GM23248 (cell line): ENCODE measurements at regions not wholly inside any gene's neighbourhood (a gene's known extent, or its start where the extent isn't known, plus 50 kb on each side); places are given as distances from the start of the nearest gene placed in this dataset.
A peak's percentile ranks its signal among the peaks of the same experiment; 100 is the strongest.

Experiments used
- DNase-seq: peaks from one replicate; pipeline ENCODE4 v3.0.0-alpha.2; 2015
- H2AFZ ChIP-seq: fragments of 200-600 bp; sonication (generic); 2 replicates; pipeline ENCODE4 v1.6.1; 2016; ENCODE audit warnings: antibody characterized with exemption
- H3F3A ChIP-seq: fragments of 200-600 bp; sonication (generic); 2 replicates; pipeline ENCODE4 v1.6.1; 2016; ENCODE audit warnings: mild to moderate bottlenecking, antibody characterized with exemption, mixed run types; ENCODE audit not compliant: insufficient read depth
- H3K27ac ChIP-seq: fragments of 200-600 bp; sonication (generic); 2 replicates; pipeline ENCODE4 v1.5.1; 2016; ENCODE audit warnings: mild to moderate bottlenecking
- H3K27me3 ChIP-seq: fragments of 200-600 bp; sonication (generic); replicated peaks from 2 replicates; pipeline ENCODE4 v1.6.1; 2016; ENCODE audit warnings: mild to moderate bottlenecking; ENCODE audit not compliant: insufficient read depth
- H3K36me3 ChIP-seq: fragments of 200-600 bp; sonication (generic); 2 replicates; pipeline ENCODE4 v1.6.1; 2016; ENCODE audit warnings: low read depth, mild to moderate bottlenecking
- H3K4me1 ChIP-seq: fragments of 200-600 bp; sonication (generic); 2 replicates; pipeline ENCODE4 v1.6.1; 2016; ENCODE audit warnings: mild to moderate bottlenecking; ENCODE audit not compliant: insufficient read depth
- H3K4me2 ChIP-seq: fragments of 200-600 bp; sonication (generic); one replicate; pipeline ENCODE4 v1.6.1; 2016; ENCODE audit warnings: mild to moderate bottlenecking; ENCODE audit not compliant: unreplicated experiment
- H3K4me3 ChIP-seq: fragments of 200-600 bp; sonication (generic); 2 replicates; pipeline ENCODE4 v1.5.1; 2016; ENCODE audit warnings: mild to moderate bottlenecking
- H3K79me2 ChIP-seq: fragments of 200-600 bp; sonication (generic); 2 replicates; pipeline ENCODE4 v1.6.1; 2016; ENCODE audit warnings: mild to moderate bottlenecking; ENCODE audit not compliant: insufficient read depth
- H3K9ac ChIP-seq: fragments of 200-600 bp; sonication (generic); 2 replicates; pipeline ENCODE4 v1.6.1; 2016; ENCODE audit warnings: mild to moderate bottlenecking
- H3K9me2 ChIP-seq: fragments of 200-600 bp; sonication (generic); 2 replicates; pipeline ENCODE4 v1.6.1; 2016; ENCODE audit warnings: mixed run types, mild to moderate bottlenecking, moderate library complexity; ENCODE audit not compliant: insufficient read depth
- H3K9me3 ChIP-seq: fragments of 200-600 bp; sonication (generic); one replicate; pipeline ENCODE4 v1.6.1; 2017; ENCODE audit warnings: low read depth
- H4K20me1 ChIP-seq: fragments of 200-600 bp; sonication (generic); 2 replicates; pipeline ENCODE4 v1.6.0; 2016; ENCODE audit not compliant: insufficient read depth
- EZH2 ChIP-seq: fragments of 200-600 bp; sonication (generic); IDR thresholded peaks from 2 replicates; pipeline ENCODE4 v1.6.1; 2018; ENCODE audit warnings: antibody characterized with exemption, mild to moderate bottlenecking; ENCODE audit not compliant: insufficient read depth, poor library complexity, severe bottlenecking
- EZH2phosphoT487 ChIP-seq: fragments of 200-600 bp; sonication (generic); IDR thresholded peaks from 2 replicates; pipeline ENCODE4 v1.6.1; 2018; ENCODE audit warnings: antibody characterized with exemption, moderate library complexity, mild to moderate bottlenecking, low read depth; ENCODE audit not compliant: insufficient read depth
- WGBS, 2 experiments: methylation state at CpG; one replicate each; pipeline ENCODE4 v1.1.6; 2015 to 2017; ENCODE audit warnings: low lambda C conversion rate in 2 of 2, low coverage in 1 of 2; ENCODE audit errors: missing lambda C conversion rate in 2 of 2; 5-methylcytosine and 5-hydroxymethylcytosine counted together
- in situ Hi-C: fragments of 300-500 bp; cut with MboI; formaldehyde crosslinking; loops from 2 replicates; pipeline ENCODE4 v1.15.0; 2020

- H3K27ac ChIP-seq: no peak overlapping the region
Observed at GRCh38 chr6:113597231-113597583, 259.9 kb upstream of the MARCKS start.

GRCh38 chr6:113598786-113599185 lies 258.4 kb upstream of the MARCKS start:
- Histone ChIP-seq H3K9ac (no peak overlapping the region), H3K9me3 (no peaks in the 10 kb centered on the region), H3F3A (peaks cover 5% of the 10 kb centered on the region; the same call in 1 of the 2 replicates), H3K4me3 (no peak overlapping the region), H3K27me3 (no peaks in the 10 kb centered on the region), H3K79me2 (no peaks in the 10 kb centered on the region), H3K27ac (no peak overlapping the region), H4K20me1 (no peaks in the 10 kb centered on the region), H2AFZ (no peak overlapping the region), H3K9me2 (no peaks in the 10 kb centered on the region), H3K4me1 (peaks cover 14% of the 10 kb centered on the region), H3K4me2 (no peak overlapping the region), H3K36me3 (no peaks in the 10 kb centered on the region)
- no peak for TF ChIP-seq EZH2
- in situ Hi-C loops: no loop called here
- DNase-seq: no peak
- 94 to 97% methylated on average over 3 of the region's 3 CpGs for WGBS, 2 experiments

More at GRCh38 chr6:113597231-113597583, 259.9 kb upstream of the MARCKS start:
- H3F3A ChIP-seq: peaks cover 5% of the 10 kb centered on the region; the same call in 1 of the 2 replicates
- H3K9me3 ChIP-seq: no peaks in the 10 kb centered on the region
- H3K27me3 ChIP-seq: no peaks in the 10 kb centered on the region
- no peaks in the 10 kb centered on the region for H3K79me2 ChIP-seq
- no peaks in the 10 kb centered on the region for H3K9me2 ChIP-seq
- peaks cover 14% of the 10 kb centered on the region for H3K4me1 ChIP-seq
- no peak overlapping the region for H2AFZ ChIP-seq
- peak; percentile 61 for DNase-seq
- H3K4me2 ChIP-seq: no peak overlapping the region
- WGBS, 2 experiments: 4 to 13% methylated on average over 1 of the region's 1 CpG
- no peak overlapping the region for H3K4me3 ChIP-seq
- H3K36me3 ChIP-seq: no peaks in the 10 kb centered on the region
- H4K20me1 ChIP-seq: no peaks in the 10 kb centered on the region
- TF ChIP-seq EZH2: no peak
- no peak for TF ChIP-seq EZH2phosphoT487
- in situ Hi-C loops: no loop called here
- H3K9ac ChIP-seq: no peak overlapping the region

- Histone ChIP-seq H3F3A (peaks cover 5% of the 10 kb centered on the region; the same call in 1 of the 2 replicates), H3K9ac (no peak overlapping the region), H3K9me2 (no peaks in the 10 kb centered on the region), H4K20me1 (no peaks in the 10 kb centered on the region), H3K9me3 (no peaks in the 10 kb centered on the region), H3K4me3 (no peak overlapping the region), H2AFZ (no peak overlapping the region), H3K79me2 (no peaks in the 10 kb centered on the region), H3K36me3 (no peaks in the 10 kb centered on the region), H3K27ac (no peak overlapping the region), H3K4me1 (peaks cover 14% of the 10 kb centered on the region), H3K27me3 (no peaks in the 10 kb centered on the region), H3K4me2 (no peak overlapping the region)
- no peak for DNase-seq
- in situ Hi-C loops: no loop called here
- TF ChIP-seq EZH2phosphoT487: no peak
- TF ChIP-seq EZH2: no peak
Observed at GRCh38 chr6:113599444-113599843, 257.7 kb upstream of the MARCKS start.

- H3K27ac ChIP-seq: no peak overlapping the region
- peaks cover 10% of the 10 kb centered on the region for H3K4me1 ChIP-seq
- no peaks in the 10 kb centered on the region for H4K20me1 ChIP-seq
- no peak for DNase-seq
- no peak overlapping the region for H3K9ac ChIP-seq
- H3K9me2 ChIP-seq: no peaks in the 10 kb centered on the region
- no peak overlapping the region for H3K4me3 ChIP-seq
- no peak overlapping the region for H2AFZ ChIP-seq
- WGBS, 2 experiments: 96 to 98% methylated on average over 2 of the region's 2 CpGs
- no peak overlapping the region for H3K4me2 ChIP-seq
- TF ChIP-seq EZH2 (no peak), EZH2phosphoT487 (no peak)
- in situ Hi-C loops: no loop called here
- H3F3A ChIP-seq: peaks cover 3% of the 10 kb centered on the region; the same call in 1 of the 2 replicates
- H3K36me3 ChIP-seq: no peaks in the 10 kb centered on the region
- H3K79me2 ChIP-seq: no peaks in the 10 kb centered on the region
- H3K27me3 ChIP-seq: no peaks in the 10 kb centered on the region
- H3K9me3 ChIP-seq: no peaks in the 10 kb centered on the region
Observed at GRCh38 chr6:113600551-113601339, 256.4 kb upstream of the MARCKS start.
